ENCODE measurements at regions not wholly inside any gene's neighbourhood (a gene's known extent, or its start where the extent isn't known, plus 50 kb on each side); places are given as distances from the start of the nearest gene placed in this dataset.

DNA sequence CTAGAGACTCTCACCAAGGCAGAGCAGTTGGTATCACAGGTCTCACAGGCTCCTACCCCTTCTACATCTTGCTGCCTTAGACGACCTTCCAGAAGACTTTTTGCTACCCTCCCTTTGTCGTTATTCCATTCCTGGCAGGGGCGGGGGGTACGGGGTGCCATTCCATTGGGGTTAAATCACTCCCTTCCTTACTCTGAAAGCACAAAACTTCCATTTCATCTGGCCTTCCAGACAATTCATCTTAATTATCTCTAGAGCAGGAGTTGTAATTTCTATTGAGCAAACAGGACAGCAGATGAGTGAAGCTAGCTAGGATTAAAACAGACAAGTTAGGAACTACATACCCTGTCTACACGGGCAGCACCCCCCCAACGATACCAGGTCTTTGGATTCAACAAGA is 276.2 kb upstream of the TANK start:
- TF ChIP-seq POLR2AphosphoS5 (IDR thresholded peaks at IDR 0.05), result no peak
- no peak for TF ChIP-seq POLR2A (IDR thresholded peaks at IDR 0.05)
- TF ChIP-seq CTCF (IDR thresholded peaks at IDR 0.05), result no peak

Measured in breast epithelium (tissue), 3 donors.